ENCODE measurements at regions not wholly inside any gene's neighbourhood (a gene's known extent, or its start where the extent isn't known, plus 50 kb on each side); places are given as distances from the start of the nearest gene placed in this dataset.

DNA sequence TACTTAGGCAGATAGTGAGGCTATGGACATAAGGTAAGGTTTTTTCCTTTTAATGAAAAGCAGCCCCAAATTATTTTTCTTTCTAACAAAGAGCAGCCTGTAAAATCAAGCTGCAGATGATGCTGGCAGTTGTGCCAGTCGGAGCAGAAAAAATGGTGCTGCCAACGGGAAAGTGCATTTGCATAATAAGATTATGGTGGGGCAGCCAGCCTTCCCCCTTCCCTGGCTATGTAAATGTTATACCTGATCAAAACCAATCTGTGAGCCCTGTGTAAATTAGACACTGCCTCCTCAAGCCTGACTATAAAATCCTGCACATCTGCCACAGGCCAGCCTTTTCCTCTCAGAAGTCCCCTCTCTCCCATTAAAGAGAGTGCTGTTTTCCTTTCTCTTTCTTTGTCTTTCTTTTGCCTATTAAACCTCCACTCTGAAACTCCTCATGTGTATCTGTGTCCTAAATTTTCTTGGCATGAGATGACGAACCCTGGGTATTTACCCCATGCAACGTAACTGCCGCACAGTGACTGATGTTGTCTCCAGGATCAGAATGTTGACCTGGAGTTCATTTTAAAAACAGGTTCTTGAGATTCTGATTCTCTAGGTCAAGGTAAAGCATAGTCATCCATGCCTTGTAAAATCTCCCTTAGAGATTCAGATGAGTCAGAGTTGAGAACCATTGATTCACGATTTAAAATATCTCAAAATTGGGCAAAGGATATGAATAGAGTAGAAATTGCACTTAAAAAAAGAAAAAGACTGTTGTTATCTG, 167.3 kb upstream of the C1GALT1 start:
- H3K9me3 ChIP-seq (ENCODE audit: low read length) = no peaks in the 10 kb centered on the region
- H3K36me3 ChIP-seq (ENCODE audit: insufficient read depth, low read length) = no peaks in the 10 kb centered on the region
- H3K27ac ChIP-seq (ENCODE audit: low read length) = no peak overlapping the region
- H3F3A ChIP-seq (ENCODE audit: insufficient read depth, low read length, poor library complexity, severe bottlenecking) = no peaks in the 10 kb centered on the region
- no peak overlapping the region for H3K4me2 ChIP-seq (ENCODE audit: low read length)
- H3K9ac ChIP-seq (ENCODE audit: low read length) = no peak overlapping the region
- no peaks in the 10 kb centered on the region for H3K79me2 ChIP-seq (replicated peaks; ENCODE audit: insufficient read depth, low read length)
- no peaks in the 10 kb centered on the region for H4K20me1 ChIP-seq (ENCODE audit: insufficient read depth)
- H3K27me3 ChIP-seq (ENCODE audit: insufficient read depth, low read depth, low read length) = no peaks in the 10 kb centered on the region
- no peak overlapping the region for H2AFZ ChIP-seq (ENCODE audit: low read depth, low read length)
- TF ChIP-seq SMC3 (conservative IDR thresholded peaks at IDR 0.05; ENCODE audit: poor library complexity) = no peak
- no peak for TF ChIP-seq RAD21 (conservative IDR thresholded peaks at IDR 0.05)
- TF ChIP-seq, protein P1, sequence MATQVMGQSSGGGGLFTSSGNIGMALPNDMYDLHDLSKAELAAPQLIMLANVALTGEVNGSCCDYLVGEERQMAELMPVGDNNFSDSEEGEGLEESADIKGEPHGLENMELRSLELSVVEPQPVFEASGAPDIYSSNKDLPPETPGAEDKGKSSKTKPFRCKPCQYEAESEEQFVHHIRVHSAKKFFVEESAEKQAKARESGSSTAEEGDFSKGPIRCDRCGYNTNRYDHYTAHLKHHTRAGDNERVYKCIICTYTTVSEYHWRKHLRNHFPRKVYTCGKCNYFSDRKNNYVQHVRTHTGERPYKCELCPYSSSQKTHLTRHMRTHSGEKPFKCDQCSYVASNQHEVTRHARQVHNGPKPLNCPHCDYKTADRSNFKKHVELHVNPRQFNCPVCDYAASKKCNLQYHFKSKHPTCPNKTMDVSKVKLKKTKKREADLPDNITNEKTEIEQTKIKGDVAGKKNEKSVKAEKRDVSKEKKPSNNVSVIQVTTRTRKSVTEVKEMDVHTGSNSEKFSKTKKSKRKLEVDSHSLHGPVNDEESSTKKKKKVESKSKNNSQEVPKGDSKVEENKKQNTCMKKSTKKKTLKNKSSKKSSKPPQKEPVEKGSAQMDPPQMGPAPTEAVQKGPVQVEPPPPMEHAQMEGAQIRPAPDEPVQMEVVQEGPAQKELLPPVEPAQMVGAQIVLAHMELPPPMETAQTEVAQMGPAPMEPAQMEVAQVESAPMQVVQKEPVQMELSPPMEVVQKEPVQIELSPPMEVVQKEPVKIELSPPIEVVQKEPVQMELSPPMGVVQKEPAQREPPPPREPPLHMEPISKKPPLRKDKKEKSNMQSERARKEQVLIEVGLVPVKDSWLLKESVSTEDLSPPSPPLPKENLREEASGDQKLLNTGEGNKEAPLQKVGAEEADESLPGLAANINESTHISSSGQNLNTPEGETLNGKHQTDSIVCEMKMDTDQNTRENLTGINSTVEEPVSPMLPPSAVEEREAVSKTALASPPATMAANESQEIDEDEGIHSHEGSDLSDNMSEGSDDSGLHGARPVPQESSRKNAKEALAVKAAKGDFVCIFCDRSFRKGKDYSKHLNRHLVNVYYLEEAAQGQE (IDR thresholded peaks at IDR 0.05; ENCODE audit: borderline replicate concordance) = no peak
- no peak for TF ChIP-seq MXI1 (conservative IDR thresholded peaks at IDR 0.05; ENCODE audit: poor library complexity, severe bottlenecking)
- no peak for TF ChIP-seq EP300 (conservative IDR thresholded peaks at IDR 0.05; ENCODE audit: poor library complexity, severe bottlenecking)
- TF ChIP-seq, protein P2, sequence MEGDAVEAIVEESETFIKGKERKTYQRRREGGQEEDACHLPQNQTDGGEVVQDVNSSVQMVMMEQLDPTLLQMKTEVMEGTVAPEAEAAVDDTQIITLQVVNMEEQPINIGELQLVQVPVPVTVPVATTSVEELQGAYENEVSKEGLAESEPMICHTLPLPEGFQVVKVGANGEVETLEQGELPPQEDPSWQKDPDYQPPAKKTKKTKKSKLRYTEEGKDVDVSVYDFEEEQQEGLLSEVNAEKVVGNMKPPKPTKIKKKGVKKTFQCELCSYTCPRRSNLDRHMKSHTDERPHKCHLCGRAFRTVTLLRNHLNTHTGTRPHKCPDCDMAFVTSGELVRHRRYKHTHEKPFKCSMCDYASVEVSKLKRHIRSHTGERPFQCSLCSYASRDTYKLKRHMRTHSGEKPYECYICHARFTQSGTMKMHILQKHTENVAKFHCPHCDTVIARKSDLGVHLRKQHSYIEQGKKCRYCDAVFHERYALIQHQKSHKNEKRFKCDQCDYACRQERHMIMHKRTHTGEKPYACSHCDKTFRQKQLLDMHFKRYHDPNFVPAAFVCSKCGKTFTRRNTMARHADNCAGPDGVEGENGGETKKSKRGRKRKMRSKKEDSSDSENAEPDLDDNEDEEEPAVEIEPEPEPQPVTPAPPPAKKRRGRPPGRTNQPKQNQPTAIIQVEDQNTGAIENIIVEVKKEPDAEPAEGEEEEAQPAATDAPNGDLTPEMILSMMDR (IDR thresholded peaks at IDR 0.05; ENCODE audit: poor library complexity, severe bottlenecking) = no peak
- no peak for TF ChIP-seq EZH2 (IDR thresholded peaks at IDR 0.05; ENCODE audit: borderline replicate concordance, insufficient read depth, low read length, poor library complexity, severe bottlenecking)
- no peak overlapping the region for H3K4me3 ChIP-seq (ENCODE audit: low read length)
- H3K9me2 ChIP-seq (ENCODE audit: insufficient read depth, low read length) = no peaks in the 10 kb centered on the region

DNA sequence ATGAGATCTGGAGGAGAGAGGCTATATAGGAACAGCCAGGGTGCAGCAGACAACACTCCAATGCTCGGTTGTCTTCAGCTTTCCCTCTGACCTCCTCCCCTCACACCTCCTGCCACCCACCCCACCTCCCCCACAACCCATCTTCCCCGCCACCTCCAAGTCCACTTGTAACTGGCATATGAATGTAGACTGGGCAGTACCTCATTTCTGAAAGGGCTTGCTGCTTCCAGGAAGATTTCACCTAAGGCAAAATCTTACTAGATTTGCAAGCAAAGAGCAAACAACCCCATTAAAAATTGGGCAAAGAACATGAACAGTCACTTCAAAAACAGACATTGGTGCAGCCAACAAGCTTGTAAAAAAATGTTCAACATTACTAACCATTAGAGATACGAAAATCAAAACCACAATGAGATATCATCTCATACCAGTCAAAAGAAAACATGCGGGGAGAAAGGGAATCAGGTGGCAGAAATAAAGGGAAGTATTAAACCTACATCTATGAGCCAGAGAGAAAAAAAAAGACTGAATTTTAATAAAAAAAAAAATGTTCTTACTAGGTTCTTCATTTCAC, 164.6 kb upstream of the C1GALT1 start:
- no peaks in the 10 kb centered on the region for H3K79me2 ChIP-seq (replicated peaks; ENCODE audit: insufficient read depth, low read length)
- no peaks in the 10 kb centered on the region for H4K20me1 ChIP-seq (ENCODE audit: insufficient read depth)
- H3K9me2 ChIP-seq (ENCODE audit: insufficient read depth, low read length) = no peaks in the 10 kb centered on the region
- no peaks in the 10 kb centered on the region for H3K27me3 ChIP-seq (ENCODE audit: insufficient read depth, low read depth, low read length)
- no peaks in the 10 kb centered on the region for H3K36me3 ChIP-seq (ENCODE audit: insufficient read depth, low read length)
- no peaks in the 10 kb centered on the region for H3K9me3 ChIP-seq (ENCODE audit: low read length)
- no peak overlapping the region for H3K4me2 ChIP-seq (ENCODE audit: low read length)
- H2AFZ ChIP-seq (ENCODE audit: low read depth, low read length) = no peak overlapping the region
- H3K4me3 ChIP-seq (ENCODE audit: low read length) = no peak overlapping the region
- TF ChIP-seq RAD21 (conservative IDR thresholded peaks at IDR 0.05) = no peak
- TF ChIP-seq, protein P1 (IDR thresholded peaks at IDR 0.05; ENCODE audit: borderline replicate concordance) = no peak
- TF ChIP-seq POLR2AphosphoS5 (IDR thresholded peaks at IDR 0.05) = no peak
- no peak for TF ChIP-seq TAF1 (IDR thresholded peaks at IDR 0.05; ENCODE audit: low read depth)
- TF ChIP-seq EZH2 (IDR thresholded peaks at IDR 0.05; ENCODE audit: borderline replicate concordance, insufficient read depth, low read length, poor library complexity, severe bottlenecking) = no peak
- no peak for TF ChIP-seq EP300 (conservative IDR thresholded peaks at IDR 0.05; ENCODE audit: poor library complexity, severe bottlenecking)
- TF ChIP-seq, protein P2 (IDR thresholded peaks at IDR 0.05; ENCODE audit: poor library complexity, severe bottlenecking) = no peak
- TF ChIP-seq MXI1 (conservative IDR thresholded peaks at IDR 0.05; ENCODE audit: poor library complexity, severe bottlenecking) = no peak
- no peak for TF ChIP-seq SMC3 (conservative IDR thresholded peaks at IDR 0.05; ENCODE audit: poor library complexity)
- H3F3A ChIP-seq (ENCODE audit: insufficient read depth, low read length, poor library complexity, severe bottlenecking) = no peaks in the 10 kb centered on the region
- H3K27ac ChIP-seq (ENCODE audit: low read length) = no peak overlapping the region
- no peak overlapping the region for H3K9ac ChIP-seq (ENCODE audit: low read length)
